Gastroesophageal sphincter (tissue), 3 donors: ENCODE measurements at regions not wholly inside any gene's neighbourhood (a gene's known extent, or its start where the extent isn't known, plus 50 kb on each side); places are given as distances from the start of the nearest gene placed in this dataset.
"Not testable (repeated sequence)": the region's sequence is repeated elsewhere in the genome, so short reads cannot be mapped to it uniquely, and the experiment has no call there.

ENCODE experiments used
- CTCF ChIP-seq, 4 experiments: fragments of 200-600 bp in 2 of 4; fragments of 450-650 bp in 2 of 4; sonication (generic) in 1 of 4; IDR thresholded peaks; one replicate each; pipeline ENCODE4 v1.5.1; 2017 to 2019; ENCODE audit warnings: antibody characterized with exemption in 4 of 4, mild to moderate bottlenecking in 2 of 4, moderate library complexity in 2 of 4
- EP300 ChIP-seq: sonication (generic); formaldehyde crosslinking; IDR thresholded peaks from one replicate; pipeline ENCODE4 v1.6.1; 2017; ENCODE audit warnings: antibody characterized with exemption, mild to moderate bottlenecking

DNA sequence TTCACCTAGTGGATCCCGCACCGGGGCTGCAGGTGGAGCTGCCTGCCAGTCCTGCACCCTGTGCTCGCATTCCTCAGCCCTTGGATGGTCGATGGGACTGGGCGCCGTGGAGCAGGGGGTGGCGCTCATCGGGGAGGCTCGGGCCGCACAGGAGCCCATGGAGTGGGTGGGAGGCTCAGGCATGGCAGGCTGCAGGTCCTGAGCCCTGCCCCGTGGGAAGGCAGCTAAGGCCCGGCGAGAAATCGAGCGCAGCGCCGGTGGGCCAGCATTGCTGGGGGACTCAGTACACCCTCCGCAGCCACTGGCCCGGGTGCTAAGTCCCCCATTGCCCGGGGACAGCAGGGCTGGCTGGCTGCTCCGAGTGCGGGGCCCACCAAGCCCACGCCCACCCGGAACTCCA lies 52.6 kb downstream of the SLC41A2 start:
- TF ChIP-seq CTCF (IDR thresholded peaks at IDR 0.05); EP300: not testable (repeated sequence)
